H1 (cell line): ENCODE measurements at regions not wholly inside any gene's neighbourhood (a gene's known extent, or its start where the extent isn't known, plus 50 kb on each side); places are given as distances from the start of the nearest gene placed in this dataset.

Source experiments
- CTCF ChIA-PET: fragments of 300-600 bp; sonication (Branson Sonifier 250); formaldehyde crosslinking; loops from one replicate; lab custom pipeline; 2021; ENCODE audit not compliant: partially characterized antibody; lab: Charles Lee
- POLR2A ChIA-PET: fragments of 300-600 bp; sonication (Branson Sonifier 250); formaldehyde crosslinking; loops from one replicate; lab custom pipeline; 2021; ENCODE audit warnings: inconsistent platforms; ENCODE audit not compliant: partially characterized antibody; lab: Charles Lee
- DNase-seq, 2 experiments: peaks; one replicate each; pipeline versions ENCODE4 v3.0.0 to v3.0.0-alpha.2; 2010 to 2022; ENCODE audit warnings: low spot score in 2 of 2, low read depth in 1 of 2, mixed read lengths in 1 of 2
- FAIRE-seq: peaks from 2 replicates; lab custom pipeline; 2011; peaks lifted over from hg19 to GRCh38; lab: Jason Lieb, UNC
- H2AFZ ChIP-seq: 2 replicates; pipeline ENCODE4 v1.8.1; 2012; ENCODE audit warnings: low read length, inconsistent platforms
- H2AK5ac ChIP-seq: 2 replicates; pipeline ENCODE4 v1.6.1; 2013; ENCODE audit warnings: low read depth, low read length
- H2BK120ac ChIP-seq: replicated peaks from 2 replicates; pipeline ENCODE3; 2013; ENCODE audit warnings: low read depth, low read length, inconsistent platforms
- H2BK12ac ChIP-seq: 2 replicates; pipeline ENCODE4 v1.6.1; 2013; ENCODE audit warnings: low read depth, low read length
- H2BK15ac ChIP-seq: 2 replicates; pipeline ENCODE4 v1.6.1; 2013; ENCODE audit warnings: low read length
- H2BK20ac ChIP-seq: 2 replicates; pipeline ENCODE4 v1.6.1; 2013; ENCODE audit warnings: low read length
- H2BK5ac ChIP-seq: 2 replicates; pipeline ENCODE4 v1.6.1; 2013; ENCODE audit warnings: low read depth, low read length
- H3K14ac ChIP-seq: 2 replicates; pipeline ENCODE4 v1.6.1; 2013; ENCODE audit warnings: inconsistent platforms; ENCODE audit not compliant: insufficient read length
- H3K18ac ChIP-seq: 2 replicates; pipeline ENCODE4 v1.6.1; 2013; ENCODE audit warnings: low read length; ENCODE audit errors: extremely low read depth
- H3K23ac ChIP-seq: 2 replicates; pipeline ENCODE4 v1.6.1; 2013; ENCODE audit warnings: inconsistent platforms; ENCODE audit not compliant: insufficient read length
- H3K23me2 ChIP-seq: 2 replicates; pipeline ENCODE4 v1.6.1; 2013; ENCODE audit warnings: low read depth, low read length
- H3K27ac ChIP-seq: 2 replicates; pipeline ENCODE4 v1.6.1; 2011; ENCODE audit warnings: low read depth, low read length, inconsistent platforms
- H3K27me3 ChIP-seq, 4 experiments: replicated peaks in 1 of 4; 1 replicate in 1 of 4; 2 replicates in 3 of 4; pipeline versions ENCODE4 v1.6.1 to v1.8.1; 2011 to 2013; ENCODE audit warnings: low read length in 3 of 4, mild to moderate bottlenecking in 3 of 4, inconsistent platforms in 2 of 4, mixed read lengths in 2 of 4, moderate library complexity in 1 of 4; ENCODE audit not compliant: control insufficient read depth in 3 of 4, insufficient read depth in 3 of 4; ENCODE audit errors: extremely low read depth in 1 of 4
- H3K36me3 ChIP-seq, 4 experiments: 2 replicates each; pipeline versions ENCODE4 v1.6.1 to v1.8.1; 2011 to 2013; ENCODE audit warnings: mild to moderate bottlenecking in 4 of 4, low read length in 3 of 4, moderate library complexity in 2 of 4, control low read depth in 1 of 4, inconsistent platforms in 1 of 4; ENCODE audit not compliant: insufficient read depth in 4 of 4, control insufficient read depth in 2 of 4
- H3K4ac ChIP-seq: replicated peaks from 2 replicates; pipeline ENCODE3; 2013; ENCODE audit warnings: low read length, low read depth, mixed read lengths, inconsistent platforms; ENCODE audit not compliant: insufficient read length
- H3K4me1 ChIP-seq, 4 experiments: replicated peaks in 1 of 4; 1 replicate in 1 of 4; 2 replicates in 3 of 4; pipeline versions ENCODE4 v1.6.1 to v1.8.1; 2011 to 2013; ENCODE audit warnings: low read length in 3 of 4, inconsistent platforms in 2 of 4, mixed read lengths in 1 of 4; ENCODE audit not compliant: insufficient read depth in 4 of 4, control insufficient read depth in 3 of 4
- H3K4me2 ChIP-seq, 2 experiments: 2 replicates each; pipeline versions ENCODE4 v1.6.1 to v1.8.1; 2011 to 2013; ENCODE audit warnings: low read depth in 2 of 2, low read length in 2 of 2, control low read depth in 1 of 2, inconsistent platforms in 1 of 2, mild to moderate bottlenecking in 1 of 2; ENCODE audit not compliant: insufficient read depth in 1 of 2
- H3K4me3 ChIP-seq, 4 experiments: fragments of 200-600, 300-600 bp in 1 of 4; sonication (generic), shearing (Covaris generic), sonication (Bioruptor Twin) in 1 of 4; 2 replicates each; pipeline versions ENCODE4 v1.5.1 to v1.8.1; 2011 to 2016; ENCODE audit warnings: low read length in 4 of 4, low read depth in 3 of 4, control low read depth in 2 of 4, inconsistent platforms in 2 of 4, mild to moderate bottlenecking in 2 of 4, mixed read lengths in 1 of 4, moderate library complexity in 1 of 4; ENCODE audit not compliant: insufficient read depth in 2 of 4; ENCODE audit errors: extremely low read depth in 1 of 4
- H3K56ac ChIP-seq: replicated peaks from 2 replicates; pipeline ENCODE3; 2013; ENCODE audit warnings: low read depth, mild to moderate bottlenecking, mixed read lengths, low read length, inconsistent platforms; ENCODE audit not compliant: insufficient read length
- H3K79me1 ChIP-seq: 2 replicates; pipeline ENCODE4 v1.6.1; 2013; ENCODE audit warnings: low read depth, low read length, control low read depth
- H3K79me2 ChIP-seq, 2 experiments: 2 replicates each; pipeline versions ENCODE4 v1.6.1 to v1.8.1; 2012 to 2013; ENCODE audit warnings: low read length in 2 of 2, mild to moderate bottlenecking in 2 of 2, inconsistent platforms in 1 of 2; ENCODE audit not compliant: insufficient read depth in 2 of 2, control insufficient read depth in 1 of 2
- H3K9ac ChIP-seq, 4 experiments: replicated peaks in 1 of 4; 1 replicate in 1 of 4; 2 replicates in 3 of 4; pipeline versions ENCODE4 v1.6.1 to v1.8.1; 2011 to 2013; ENCODE audit warnings: low read depth in 3 of 4, low read length in 3 of 4, control low read depth in 2 of 4, mild to moderate bottlenecking in 2 of 4, moderate library complexity in 2 of 4, inconsistent platforms in 1 of 4; ENCODE audit errors: extremely low read depth in 1 of 4
- H3K9me3 ChIP-seq, 2 experiments: 2 replicates each; pipeline versions ENCODE4 v1.6.1 to v1.8.1; 2012 to 2013; ENCODE audit warnings: mild to moderate bottlenecking in 2 of 2, moderate library complexity in 2 of 2, control low read depth in 1 of 2, inconsistent platforms in 1 of 2, low read depth in 1 of 2, low read length in 1 of 2, mixed read lengths in 1 of 2; ENCODE audit not compliant: insufficient read depth in 2 of 2
- H4K20me1 ChIP-seq, 2 experiments: replicated peaks in 1 of 2; 2 replicates each; pipeline versions ENCODE3 to v1.8.1; 2011 to 2013; ENCODE audit warnings: inconsistent platforms in 2 of 2, low read length in 2 of 2, mild to moderate bottlenecking in 1 of 2; ENCODE audit not compliant: insufficient read depth in 2 of 2, control insufficient read depth in 1 of 2
- H4K5ac ChIP-seq: 2 replicates; pipeline ENCODE4 v1.6.1; 2013; ENCODE audit warnings: low read length, low read depth, mixed read lengths, inconsistent platforms; ENCODE audit not compliant: insufficient read length
- H4K8ac ChIP-seq: 2 replicates; pipeline ENCODE4 v1.8.0; 2013; ENCODE audit warnings: mild to moderate bottlenecking, moderate library complexity, low read length, inconsistent platforms; ENCODE audit not compliant: insufficient read depth; ENCODE audit errors: extremely low read depth
- H4K91ac ChIP-seq: replicated peaks from 2 replicates; pipeline ENCODE3; 2013; ENCODE audit warnings: low read length, mixed read lengths, inconsistent platforms; ENCODE audit not compliant: insufficient read length
- CBX5 ChIP-seq: fragments of 300-800, 300-1000 bp; sonication (generic); IDR thresholded peaks from 2 replicates; pipeline ENCODE4 v1.7.1; 2016; ENCODE audit warnings: antibody characterized with exemption, low read length, low read depth
- NANOG ChIP-seq: IDR thresholded peaks from 2 replicates; pipeline ENCODE4 v1.6.1; 2011; ENCODE audit warnings: low read length, low read depth, mild to moderate bottlenecking, inconsistent platforms; ENCODE audit not compliant: insufficient read depth, poor library complexity, severe bottlenecking
- TAF7 ChIP-seq: optimal IDR thresholded peaks from 2 replicates; pipeline ENCODE3; 2011; ENCODE audit warnings: low read depth, mild to moderate bottlenecking, inconsistent platforms, low read length, moderate library complexity, borderline replicate concordance
- WGBS, 2 experiments: shearing (Covaris generic) in 1 of 2; methylation state at CpG; one replicate each; pipeline versions ENCODE4 v1.1.6 to v1.1.7; 2013 to 2015; ENCODE audit warnings: low lambda C conversion rate in 2 of 2, mixed read lengths in 2 of 2, inconsistent platforms in 1 of 2, low coverage in 1 of 2, missing lambda C conversion rate in 1 of 2; ENCODE audit not compliant: insufficient replicate concordance in 2 of 2, insufficient coverage in 1 of 2, insufficient read length in 1 of 2; ENCODE audit errors: extremely low coverage in 1 of 2, missing lambda C conversion rate in 1 of 2; 5-methylcytosine and 5-hydroxymethylcytosine counted together

- Histone ChIP-seq H4K20me1 (no peaks in the 10 kb centered on the region), H4K5ac (no peak overlapping the region), H3K18ac (no peak overlapping the region), H3K4me3 (no peak overlapping the region), H3K4me2 (no peak overlapping the region), H4K8ac (no peak overlapping the region), H3K23ac (no peak overlapping the region), H3K27ac (no peak overlapping the region), H2AFZ (no peak overlapping the region), H3K79me2 (no peaks in the 10 kb centered on the region), H4K91ac (no peak overlapping the region), H3K14ac (no peak overlapping the region), H3K27me3 (no peaks in the 10 kb centered on the region), H3K79me1 (no peaks in the 10 kb centered on the region), H3K23me2 (no peaks in the 10 kb centered on the region), H2AK5ac (no peak overlapping the region), H2BK120ac (no peak overlapping the region), H3K4me1 (peaks cover 0 to 4% (median 1%) of the 10 kb centered on the region in 4 experiments; a peak in 4 of 7 replicates), H3K9ac (no peak overlapping the region), H3K36me3 (no peaks in the 10 kb centered on the region), H3K9me3 (peaks cover 4 to 9% of the 10 kb centered on the region in 2 experiments; a peak in 2 of 4 replicates), H2BK15ac (no peak overlapping the region), H2BK20ac (no peak overlapping the region), H2BK12ac (no peak overlapping the region), H3K56ac (no peak overlapping the region), H2BK5ac (no peak overlapping the region), H3K4ac (no peak overlapping the region)
- DNase-seq (no peak), FAIRE-seq (no peak)
- POLR2A ChIA-PET = no interaction called here
- TF ChIP-seq NANOG = no peak
- TF ChIP-seq TAF7 = no peak
- no peak for TF ChIP-seq CBX5
- CTCF ChIA-PET = interaction anchor here (0.7 kb wide), 1 partner anchor 23 kb away, joined by 3 read pairs; no protein-coding TSS in a partner anchor
- WGBS, 2 experiments = 79% methylated on average over 7 of the region's 7 CpGs; no CpG with 5 or more reads in 1 of the 2 experiments
These were observed 98.4 kb upstream of the FOXF1 start for GRCh38 chr16:86411897-86412296.
